Activated T-helper 2 cell treated with anti-CD3 and anti-CD28 coated beads, Interferon-gamma antibody, Interleukin-2, Interleukin-4, amounts not matched to agents 10 μg/mL and 5 μg/mL and 100 μg/mL, durations not matched to agents 14 hours and 24 hours and 36 hours (primary cell): ENCODE measurements at regions not wholly inside any gene's neighbourhood (a gene's known extent, or its start where the extent isn't known, plus 50 kb on each side); places are given as distances from the start of the nearest gene placed in this dataset.

ENCODE experiments used
- DNase-seq: peaks from one replicate; pipeline ENCODE4 v3.0.0; 2021; ENCODE audit warnings: low spot score
- H3K27ac Mint-ChIP-seq: one replicate; pipeline ENCODE4 v1.8.0; 2021; ENCODE audit warnings: mixed read lengths
- H3K27me3 Mint-ChIP-seq: one replicate; pipeline ENCODE4 v1.8.0; 2021; ENCODE audit warnings: low read depth, mixed read lengths
- H3K36me3 Mint-ChIP-seq: one replicate; pipeline ENCODE4 v1.8.0; 2021; ENCODE audit warnings: low read depth, mixed read lengths
- H3K4me1 Mint-ChIP-seq: one replicate; pipeline ENCODE4 v1.8.0; 2021; ENCODE audit warnings: low read depth, mixed read lengths
- H3K4me3 Mint-ChIP-seq: one replicate; pipeline ENCODE4 v1.8.0; 2021; ENCODE audit warnings: low read depth, mild to moderate bottlenecking, moderate library complexity, mixed read lengths
- H3K9me3 Mint-ChIP-seq: one replicate; pipeline ENCODE4 v1.8.0; 2021; ENCODE audit warnings: mixed read lengths
- intact Hi-C: fragments of 100-400 bp; cut with micrococcal nuclease; formaldehyde crosslinking; loops from one replicate; pipeline ENCODE4 v1.15.1; 2023

- Mint-ChIP-seq H3K9me3 (no peaks in the 10 kb centered on the region), H3K27me3 (no peaks in the 10 kb centered on the region), H3K27ac (no peak overlapping the region)
Observed at GRCh38 chr11:95508219-95508890, 277.4 kb upstream of the SESN3 start.

GRCh38 chr11:95507794-95508193 is 276.8 kb upstream of the SESN3 start:
- Mint-ChIP-seq H3K9me3 (no peaks in the 10 kb centered on the region), H3K4me3 (no peak overlapping the region), H3K27ac (no peak overlapping the region), H3K27me3 (no peaks in the 10 kb centered on the region), H3K36me3 (no peaks in the 10 kb centered on the region), H3K4me1 (peaks cover 9% of the 10 kb centered on the region)
- no peak for DNase-seq
- intact Hi-C loops: loop anchor here (5.0 to 10.0 kb wide), 2 partner anchors 57 to 200 kb away; no protein-coding TSS in a partner anchor

More at GRCh38 chr11:95508219-95508890, 277.4 kb upstream of the SESN3 start:
- Mint-ChIP-seq H3K4me3 (no peak overlapping the region), H3K36me3 (no peaks in the 10 kb centered on the region), H3K4me1 (peaks cover 9% of the 10 kb centered on the region)
- no peak for DNase-seq
- intact Hi-C loops: loop anchor here (5.0 to 10.0 kb wide), 2 partner anchors 56 to 199 kb away; no protein-coding TSS in a partner anchor

- H3K9me3 Mint-ChIP-seq: no peaks in the 10 kb centered on the region
- intact Hi-C loops: loop anchor here (5.0 to 10.0 kb wide), 2 partner anchors 58 to 201 kb away; no protein-coding TSS in a partner anchor
- no peak overlapping the region for H3K27ac Mint-ChIP-seq
- no peaks in the 10 kb centered on the region for H3K36me3 Mint-ChIP-seq
- no peaks in the 10 kb centered on the region for H3K27me3 Mint-ChIP-seq
- H3K4me1 Mint-ChIP-seq: peaks cover 9% of the 10 kb centered on the region
- DNase-seq: no peak
- no peak overlapping the region for H3K4me3 Mint-ChIP-seq
Observed at GRCh38 chr11:95506777-95507176, 275.8 kb upstream of the SESN3 start.

DNA sequence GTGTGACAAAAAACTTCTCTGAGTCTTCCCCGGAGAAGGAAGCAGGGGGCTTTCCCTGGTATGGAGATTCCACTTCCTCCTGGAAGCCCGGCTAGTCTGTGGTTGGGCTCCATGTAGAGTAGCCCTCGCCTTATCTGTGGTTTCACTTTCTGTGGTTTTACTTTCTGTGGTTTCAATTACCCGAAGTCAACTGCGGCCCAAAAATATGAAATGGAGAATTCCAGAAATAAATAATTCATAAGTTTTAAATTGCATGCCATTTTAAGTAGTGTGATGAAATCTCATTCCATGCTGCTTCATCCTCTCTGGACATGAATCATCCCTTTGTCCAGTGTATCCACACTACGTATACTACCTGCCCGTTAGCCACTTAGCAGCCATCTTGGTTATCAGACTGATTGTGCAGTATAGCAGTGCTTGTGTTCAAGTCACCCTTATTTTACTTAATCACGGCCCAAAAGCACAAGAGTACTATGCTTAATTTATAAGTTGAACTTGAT is 275.0 kb upstream of the SESN3 start:
- Mint-ChIP-seq H3K4me1 (peaks cover 9% of the 10 kb centered on the region), H3K27me3 (no peaks in the 10 kb centered on the region), H3K4me3 (no peak overlapping the region), H3K36me3 (no peaks in the 10 kb centered on the region), H3K27ac (no peak overlapping the region), H3K9me3 (no peaks in the 10 kb centered on the region)
- no peak for DNase-seq
- intact Hi-C loops: loop anchor here (5.0 to 10.0 kb wide), 2 partner anchors 59 to 201 kb away; no protein-coding TSS in a partner anchor

DNA sequence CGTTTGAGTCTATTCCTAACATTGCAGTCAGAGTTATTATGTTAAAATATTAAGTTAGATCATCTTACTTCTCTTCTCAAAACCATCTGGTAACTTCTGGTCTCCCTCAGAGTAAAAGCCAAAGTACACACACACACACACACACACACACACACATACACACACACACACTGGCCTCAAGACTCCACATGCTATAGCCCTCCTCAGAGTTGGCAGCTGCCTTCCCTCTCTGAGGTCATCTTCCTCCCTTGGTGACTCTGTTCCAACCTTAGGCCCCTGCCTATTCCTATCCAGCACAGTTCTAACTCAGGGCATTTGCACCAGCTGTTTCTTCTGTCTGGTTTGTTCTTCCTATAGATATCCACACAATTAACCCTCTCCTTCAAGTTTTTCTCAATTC is 272.0 kb upstream of the SESN3 start:
- Mint-ChIP-seq H3K4me3 (no peak overlapping the region), H3K9me3 (no peaks in the 10 kb centered on the region), H3K27me3 (no peaks in the 10 kb centered on the region), H3K27ac (no peak overlapping the region), H3K4me1 (peaks cover 14% of the 10 kb centered on the region), H3K36me3 (no peaks in the 10 kb centered on the region)
- intact Hi-C loops: loop anchor here (10.0 kb wide), 1 partner anchor 62 kb away; no protein-coding TSS in a partner anchor
- no peak for DNase-seq

- Mint-ChIP-seq H3K9me3 (no peaks in the 10 kb centered on the region), H3K27me3 (no peaks in the 10 kb centered on the region), H3K27ac (no peak overlapping the region), H3K4me3 (no peak overlapping the region), H3K4me1 (peaks cover 14% of the 10 kb centered on the region), H3K36me3 (no peaks in the 10 kb centered on the region)
- no peak for DNase-seq
- intact Hi-C loops: loop anchor here (10.0 kb wide), 1 partner anchor 62 kb away; no protein-coding TSS in a partner anchor
Observed at GRCh38 chr11:95502522-95502921, 271.5 kb upstream of the SESN3 start.

DNA sequence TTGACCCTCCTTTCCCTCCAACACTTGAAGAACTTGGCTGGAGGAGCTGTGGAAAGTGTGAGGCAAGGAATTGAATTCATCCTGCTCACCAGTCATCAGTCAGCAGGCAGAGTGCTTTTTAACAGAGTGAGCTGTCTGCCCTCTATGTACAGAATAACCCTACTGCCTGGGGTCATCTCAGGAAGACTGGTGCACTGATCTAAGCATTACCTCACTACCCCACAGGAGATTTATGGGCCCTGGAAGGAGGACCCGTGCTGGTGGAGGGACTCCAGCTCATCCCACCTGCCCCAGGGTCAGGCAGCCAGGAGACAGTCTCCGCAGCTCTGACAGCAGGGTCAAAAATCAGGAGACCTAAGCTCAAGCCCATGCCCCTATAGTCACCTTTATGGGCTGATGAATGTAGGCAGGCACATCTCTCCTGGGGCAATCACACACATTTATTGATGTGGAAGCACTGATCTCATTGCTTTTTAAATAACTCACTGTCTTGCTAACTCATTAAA is 270.8 kb upstream of the SESN3 start:
- Mint-ChIP-seq H3K9me3 (no peaks in the 10 kb centered on the region), H3K4me1 (peaks cover 11% of the 10 kb centered on the region), H3K36me3 (no peaks in the 10 kb centered on the region), H3K4me3 (no peak overlapping the region), H3K27ac (no peak overlapping the region), H3K27me3 (no peaks in the 10 kb centered on the region)
- intact Hi-C loops: loop anchor here (10.0 kb wide), 1 partner anchor 63 kb away; no protein-coding TSS in a partner anchor
- no peak for DNase-seq

GRCh38 chr11:95500466-95500865 is 269.5 kb upstream of the SESN3 start:
- H3K4me3 Mint-ChIP-seq: no peak overlapping the region
- H3K36me3 Mint-ChIP-seq: no peaks in the 10 kb centered on the region
- peaks cover 4% of the 10 kb centered on the region for H3K4me1 Mint-ChIP-seq
- intact Hi-C loops: loop anchor here (10.0 kb wide), 1 partner anchor 64 kb away; no protein-coding TSS in a partner anchor
- no peak for DNase-seq
- H3K27ac Mint-ChIP-seq: no peak overlapping the region
- no peaks in the 10 kb centered on the region for H3K9me3 Mint-ChIP-seq
- H3K27me3 Mint-ChIP-seq: no peaks in the 10 kb centered on the region

DNA sequence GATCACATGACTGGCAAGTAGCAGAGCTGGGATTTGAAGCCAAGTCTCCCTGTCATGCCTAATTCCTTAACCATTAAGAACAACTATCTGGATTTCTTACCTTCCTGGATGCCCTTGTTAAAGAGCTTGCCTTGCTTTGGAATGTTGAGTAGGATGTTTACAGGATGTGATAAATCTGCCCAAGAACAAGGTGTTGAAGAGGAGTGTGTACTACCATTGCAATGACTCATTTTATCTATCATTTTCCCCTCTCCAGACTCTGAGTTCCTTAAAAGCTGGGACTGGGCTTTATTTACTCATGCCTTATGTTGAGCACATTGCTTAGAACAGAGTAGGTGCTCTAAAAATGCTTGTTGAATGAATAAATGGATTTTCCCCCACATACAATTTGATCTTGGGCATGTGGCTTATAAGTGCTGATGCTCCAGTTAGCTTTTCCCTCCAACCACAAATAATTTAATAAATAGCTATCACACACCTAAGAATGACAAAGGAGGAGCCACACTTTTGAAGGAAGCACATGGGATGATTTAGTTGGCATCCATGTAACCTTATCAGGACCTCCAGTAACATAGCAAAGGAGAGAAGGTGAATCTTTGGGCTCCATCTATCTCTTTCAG is 268.6 kb upstream of the SESN3 start:
- H3K27me3 Mint-ChIP-seq: no peaks in the 10 kb centered on the region
- no peaks in the 10 kb centered on the region for H3K36me3 Mint-ChIP-seq
- H3K4me1 Mint-ChIP-seq: peaks cover 4% of the 10 kb centered on the region
- intact Hi-C loops: loop anchor here (10.0 kb wide), 1 partner anchor 65 kb away; no protein-coding TSS in a partner anchor
- H3K4me3 Mint-ChIP-seq: no peak overlapping the region
- H3K27ac Mint-ChIP-seq: no peak overlapping the region
- no peak for DNase-seq
- H3K9me3 Mint-ChIP-seq: peaks cover 4% of the 10 kb centered on the region

- Mint-ChIP-seq H3K36me3 (no peaks in the 10 kb centered on the region), H3K9me3 (peaks cover 4% of the 10 kb centered on the region), H3K4me1 (peaks cover 4% of the 10 kb centered on the region), H3K27ac (no peak overlapping the region), H3K27me3 (no peaks in the 10 kb centered on the region), H3K4me3 (no peak overlapping the region)
- no peak for DNase-seq
- intact Hi-C loops: no loop called here
Observed at GRCh38 chr11:95498722-95499425, 267.9 kb upstream of the SESN3 start.

DNA sequence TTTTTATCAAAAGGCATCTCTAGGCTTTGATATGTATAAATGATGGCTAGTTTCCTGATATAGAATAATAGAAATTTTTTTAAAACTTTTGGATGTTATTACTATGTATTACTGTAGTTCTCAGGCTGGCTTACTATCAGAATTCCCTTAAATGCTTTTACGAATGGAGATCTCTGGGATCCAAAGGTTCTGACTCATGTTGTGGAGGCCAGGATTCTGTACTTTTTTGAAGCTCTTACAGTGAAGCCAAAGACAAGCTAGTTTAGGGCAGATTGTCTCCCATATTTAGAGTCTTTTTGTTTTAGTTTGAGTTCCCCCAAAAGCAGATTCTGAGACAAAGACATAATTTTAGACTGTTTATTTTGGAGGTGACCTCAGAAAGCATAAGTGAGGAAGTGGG is 265.9 kb upstream of the SESN3 start:
- Mint-ChIP-seq H3K9me3 (peaks cover 4% of the 10 kb centered on the region), H3K27ac (no peak overlapping the region), H3K36me3 (no peaks in the 10 kb centered on the region), H3K4me3 (no peak overlapping the region), H3K27me3 (peaks cover 3% of the 10 kb centered on the region), H3K4me1 (peaks cover 4% of the 10 kb centered on the region)
- no peak for DNase-seq
- intact Hi-C loops: no loop called here

- intact Hi-C loops: no loop called here
- no peak for DNase-seq
- H3K27me3 Mint-ChIP-seq: peaks cover 3% of the 10 kb centered on the region
- no peak overlapping the region for H3K4me3 Mint-ChIP-seq
- H3K27ac Mint-ChIP-seq: no peak overlapping the region
- H3K9me3 Mint-ChIP-seq: peaks cover 7% of the 10 kb centered on the region
- no peaks in the 10 kb centered on the region for H3K36me3 Mint-ChIP-seq
- peaks cover 4% of the 10 kb centered on the region for H3K4me1 Mint-ChIP-seq
Observed at GRCh38 chr11:95495706-95496105, 264.7 kb upstream of the SESN3 start.
